Breast epithelium (tissue), 4 donors: ENCODE measurements at regions not wholly inside any gene's neighbourhood (a gene's known extent, or its start where the extent isn't known, plus 50 kb on each side); places are given as distances from the start of the nearest gene placed in this dataset.

Experiments
- DNase-seq, 2 donors: peaks; one replicate each; pipeline ENCODE4 v3.0.0-alpha.2; 2019; ENCODE audit warnings: low spot score in 2 of 2
- H3K27ac ChIP-seq, 2 donors: fragments of 200-600 bp; sonication (generic) in 1 of 2; one replicate each; pipeline ENCODE4 v1.5.1; 2016 to 2019; ENCODE audit warnings: mild to moderate bottlenecking in 1 of 2
- H3K27me3 ChIP-seq, 2 donors: fragments of 200-600 bp; sonication (generic) in 1 of 2; one replicate each; pipeline versions ENCODE4 v1.5.1 to v1.6.0; 2017 to 2019; ENCODE audit warnings: control low read depth in 1 of 2, mild to moderate bottlenecking in 1 of 2
- H3K36me3 ChIP-seq: fragments of 200-600 bp; one replicate; pipeline ENCODE4 v1.5.1; 2019
- H3K4me1 ChIP-seq, 2 donors: fragments of 200-600 bp; sonication (generic); one replicate each; pipeline ENCODE4 v1.5.1; 2016 to 2019; ENCODE audit warnings: control low read depth in 1 of 2
- H3K4me3 ChIP-seq, 3 donors: fragments of 200-600 bp; sonication (generic); 1 replicate in 2 of 3; 2 replicates in 1 of 3; pipeline ENCODE4 v1.5.1; 2016 to 2019; ENCODE audit warnings: mild to moderate bottlenecking in 3 of 3, moderate library complexity in 2 of 3
- H3K9me3 ChIP-seq, 2 donors: fragments of 200-600 bp; sonication (generic) in 1 of 2; one replicate each; pipeline ENCODE4 v1.5.1; 2016 to 2019; ENCODE audit warnings: control low read depth in 1 of 2
- CTCF ChIP-seq, 3 donors: fragments of 450-650 bp; IDR thresholded peaks; one replicate each; pipeline ENCODE4 v1.5.1; 2016 to 2017; ENCODE audit warnings: antibody characterized with exemption in 3 of 3, mild to moderate bottlenecking in 3 of 3, moderate library complexity in 3 of 3
- POLR2A ChIP-seq: fragments of 450-650 bp; IDR thresholded peaks from one replicate; pipeline ENCODE4 v1.6.1; 2016; ENCODE audit warnings: antibody characterized with exemption, mild to moderate bottlenecking, moderate library complexity
- POLR2AphosphoS5 ChIP-seq, 3 donors: sonication (generic); formaldehyde crosslinking; IDR thresholded peaks; one replicate each; pipeline ENCODE4 v1.6.1; 2017; ENCODE audit warnings: antibody characterized with exemption in 3 of 3
- intact Hi-C: fragments of 100-400 bp; cut with DNase I; formaldehyde crosslinking; loops from one replicate; pipeline ENCODE4 v1.15.1; 2023; ENCODE audit warnings: low total_unique reads

- no peaks in the 10 kb centered on the region for H3K36me3 ChIP-seq
- no peaks in the 10 kb centered on the region for H3K4me1 ChIP-seq
- no peak overlapping the region for H3K27ac ChIP-seq
- H3K9me3 ChIP-seq: no peaks in the 10 kb centered on the region
- no peak overlapping the region for H3K4me3 ChIP-seq
- intact Hi-C loops: no loop called here
- no peak for TF ChIP-seq POLR2A
- TF ChIP-seq POLR2AphosphoS5 (IDR thresholded peaks at IDR 0.05): no peak
- TF ChIP-seq CTCF (IDR thresholded peaks at IDR 0.05): no peak
- no peaks in the 10 kb centered on the region for H3K27me3 ChIP-seq
- no peak for DNase-seq
Observed at GRCh38 chr6:138605958-138606357, 106.7 kb upstream of the NHSL1 start.

- H3K36me3 ChIP-seq: no peaks in the 10 kb centered on the region
- H3K27ac ChIP-seq: no peak overlapping the region
- no peak overlapping the region for H3K4me3 ChIP-seq
- no peaks in the 10 kb centered on the region for H3K27me3 ChIP-seq
- TF ChIP-seq POLR2AphosphoS5 (IDR thresholded peaks at IDR 0.05) (no peak), POLR2A (no peak), CTCF (IDR thresholded peaks at IDR 0.05) (no peak)
- H3K4me1 ChIP-seq: no peaks in the 10 kb centered on the region
- no peaks in the 10 kb centered on the region for H3K9me3 ChIP-seq
- DNase-seq: no peak
- intact Hi-C loops: no loop called here
Observed at GRCh38 chr6:138607478-138608433, 108.5 kb upstream of the NHSL1 start.

- Histone ChIP-seq H3K36me3 (no peaks in the 10 kb centered on the region), H3K9me3 (no peaks in the 10 kb centered on the region), H3K27ac (no peak overlapping the region), H3K27me3 (no peaks in the 10 kb centered on the region), H3K4me3 (no peak overlapping the region), H3K4me1 (no peaks in the 10 kb centered on the region)
- TF ChIP-seq POLR2AphosphoS5 (IDR thresholded peaks at IDR 0.05) (no peak), CTCF (IDR thresholded peaks at IDR 0.05) (no peak), POLR2A (no peak)
- intact Hi-C loops: no loop called here
- no peak for DNase-seq
Observed at GRCh38 chr6:138608896-138609295, 109.6 kb upstream of the NHSL1 start.

- H3K9me3 ChIP-seq: no peaks in the 10 kb centered on the region
- no peaks in the 10 kb centered on the region for H3K27me3 ChIP-seq
- no peak overlapping the region for H3K4me3 ChIP-seq
- no peak for DNase-seq
- TF ChIP-seq POLR2A (no peak), POLR2AphosphoS5 (IDR thresholded peaks at IDR 0.05) (no peak), CTCF (IDR thresholded peaks at IDR 0.05) (no peak)
- H3K4me1 ChIP-seq: no peaks in the 10 kb centered on the region
- H3K36me3 ChIP-seq: no peaks in the 10 kb centered on the region
- no peak overlapping the region for H3K27ac ChIP-seq
- intact Hi-C loops: no loop called here
Observed at GRCh38 chr6:138609801-138610430, 110.6 kb upstream of the NHSL1 start.

GRCh38 chr6:138610816-138611215 is 111.5 kb upstream of the NHSL1 start:
- Histone ChIP-seq H3K36me3 (no peaks in the 10 kb centered on the region), H3K4me3 (no peak overlapping the region), H3K9me3 (no peaks in the 10 kb centered on the region), H3K4me1 (no peaks in the 10 kb centered on the region), H3K27me3 (no peaks in the 10 kb centered on the region), H3K27ac (no peak overlapping the region)
- intact Hi-C loops: no loop called here
- DNase-seq: no peak
- TF ChIP-seq POLR2AphosphoS5 (IDR thresholded peaks at IDR 0.05) (no peak), POLR2A (no peak), CTCF (IDR thresholded peaks at IDR 0.05) (no peak)
